ENCODE measurements at regions not wholly inside any gene's neighbourhood (a gene's known extent, or its start where the extent isn't known, plus 50 kb on each side); places are given as distances from the start of the nearest gene placed in this dataset.

- no peak for TF ChIP-seq CTCF (IDR thresholded peaks at IDR 0.05)
- no peak for TF ChIP-seq POLR2A (IDR thresholded peaks at IDR 0.05)
- no peak for TF ChIP-seq EP300 (IDR thresholded peaks at IDR 0.05)
- DNase-seq = no peak
- Histone ChIP-seq H3K4me1 (ENCODE audit: insufficient read depth) (no peaks in the 10 kb centered on the region), H3K27ac (no peak overlapping the region), H3K9me3 (no peaks in the 10 kb centered on the region), H3K27me3 (no peaks in the 10 kb centered on the region), H3K36me3 (no peaks in the 10 kb centered on the region), H3K4me3 (no peak overlapping the region)
- intact Hi-C loops (cut with DNase I) = no loop called here
- 92 to 97% (median 97%) methylated on average over 2 of the region's 2 CpGs for WGBS, 3 donors
Observed at GRCh38 chr18:34626404-34627136, 83.5 kb upstream of the DTNA start.

GRCh38 chr18:34627137-34627920 is 82.8 kb upstream of the DTNA start:
- intact Hi-C loops (cut with DNase I) = no loop called here
- Histone ChIP-seq H3K4me3 (no peak overlapping the region), H3K27ac (no peak overlapping the region), H3K4me1 (ENCODE audit: insufficient read depth) (no peaks in the 10 kb centered on the region), H3K27me3 (no peaks in the 10 kb centered on the region), H3K9me3 (no peaks in the 10 kb centered on the region), H3K36me3 (no peaks in the 10 kb centered on the region)
- TF ChIP-seq EP300 (IDR thresholded peaks at IDR 0.05) (no peak), CTCF (IDR thresholded peaks at IDR 0.05) (no peak), POLR2A (IDR thresholded peaks at IDR 0.05) (no peak)
- no peak for DNase-seq
- WGBS, 3 donors = 92% methylated on average over 2 of the region's 2 CpGs

- WGBS, 3 donors = 91 to 94% (median 93%) methylated on average over 4 of the region's 4 CpGs
- H3K36me3 ChIP-seq = no peaks in the 10 kb centered on the region
- no peaks in the 10 kb centered on the region for H3K9me3 ChIP-seq
- TF ChIP-seq EP300 (IDR thresholded peaks at IDR 0.05) = no peak
- no peak for TF ChIP-seq CTCF (IDR thresholded peaks at IDR 0.05)
- TF ChIP-seq POLR2A (IDR thresholded peaks at IDR 0.05) = no peak
- DNase-seq = no peak
- H3K4me3 ChIP-seq = no peak overlapping the region
- no peaks in the 10 kb centered on the region for H3K4me1 ChIP-seq (ENCODE audit: insufficient read depth)
- intact Hi-C loops (cut with DNase I) = no loop called here
- H3K27ac ChIP-seq = no peak overlapping the region
- no peaks in the 10 kb centered on the region for H3K27me3 ChIP-seq
Observed at GRCh38 chr18:34631093-34631966, 78.8 kb upstream of the DTNA start.

- 49 to 79% (median 52%) methylated on average over 3 of the region's 3 CpGs for WGBS, 3 donors
- DNase-seq = no peak
- Histone ChIP-seq H3K4me3 (no peak overlapping the region), H3K4me1 (ENCODE audit: insufficient read depth) (no peaks in the 10 kb centered on the region), H3K27ac (no peak overlapping the region), H3K9me3 (no peaks in the 10 kb centered on the region), H3K27me3 (no peaks in the 10 kb centered on the region), H3K36me3 (no peaks in the 10 kb centered on the region)
- intact Hi-C loops (cut with DNase I) = no loop called here
- TF ChIP-seq CTCF (IDR thresholded peaks at IDR 0.05) (no peak), EP300 (IDR thresholded peaks at IDR 0.05) (no peak), POLR2A (IDR thresholded peaks at IDR 0.05) (no peak)
Observed at GRCh38 chr18:34632321-34632720, 77.8 kb upstream of the DTNA start.
